NCI-H2171 (cell line): ENCODE measurements at regions not wholly inside any gene's neighbourhood (a gene's known extent, or its start where the extent isn't known, plus 50 kb on each side); places are given as distances from the start of the nearest gene placed in this dataset.

Experiments
- DNase-seq: peaks from one replicate; lab custom pipeline; 2025; lab: John Stamatoyannopoulos, UW

DNA sequence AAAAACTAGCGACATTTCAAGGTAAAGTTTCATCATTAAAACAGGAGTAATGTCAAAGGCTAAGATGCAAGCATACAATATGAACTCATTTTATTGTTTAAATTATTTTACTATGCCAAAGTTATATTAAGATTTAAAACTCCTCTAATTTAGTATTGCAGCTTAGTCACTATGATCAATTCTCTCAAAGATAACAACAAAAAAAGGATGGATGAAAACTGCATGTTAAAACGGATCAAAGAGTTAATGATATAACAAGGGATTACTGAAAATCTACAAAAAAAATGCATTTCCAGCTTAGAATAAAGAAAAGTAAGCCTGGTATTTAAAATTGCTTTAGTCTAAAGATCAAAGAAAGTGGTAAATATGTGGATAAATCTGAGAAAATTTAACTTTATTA, 587.8 kb upstream of the PCDH20 start:
- DNase-seq: no peak

DNA sequence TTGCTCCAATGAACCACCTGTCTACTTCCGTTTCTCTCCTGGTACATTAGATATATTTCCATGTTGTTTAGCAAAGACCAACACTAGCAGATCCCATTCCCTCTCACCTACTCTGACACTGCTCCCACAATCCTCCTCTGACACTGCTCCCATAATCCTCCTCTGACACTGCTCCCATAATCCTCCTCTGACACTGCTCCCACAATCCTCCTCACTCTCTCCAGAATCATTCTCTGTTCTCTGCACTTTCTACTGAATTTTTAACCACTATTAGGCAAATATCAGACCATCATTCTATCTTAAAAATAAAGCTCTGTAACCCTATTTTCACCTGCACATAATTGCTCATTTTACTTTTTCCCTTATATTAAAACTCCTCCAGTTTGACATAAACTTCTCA, 578.5 kb upstream of the PCDH20 start:
- no peak for DNase-seq

DNA sequence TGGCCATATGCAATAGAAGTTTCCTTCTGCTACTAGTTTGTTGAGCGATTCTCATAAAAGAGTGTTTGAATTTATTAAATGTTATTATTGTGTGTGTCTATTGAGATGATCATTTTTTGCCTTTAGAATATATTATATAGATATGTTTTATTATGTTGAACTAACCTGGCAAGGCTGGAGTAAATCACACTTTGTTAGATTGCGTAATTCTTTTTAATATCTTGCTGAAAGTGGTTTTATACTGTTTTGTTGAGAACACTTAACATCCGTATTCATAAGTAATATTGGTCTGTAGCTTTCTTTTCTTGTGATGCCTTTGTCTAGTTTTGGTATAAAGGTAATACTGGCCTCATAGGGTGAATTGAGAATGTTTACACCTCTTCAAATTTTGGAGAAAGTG, 574.3 kb upstream of the PCDH20 start:
- no peak for DNase-seq

DNA sequence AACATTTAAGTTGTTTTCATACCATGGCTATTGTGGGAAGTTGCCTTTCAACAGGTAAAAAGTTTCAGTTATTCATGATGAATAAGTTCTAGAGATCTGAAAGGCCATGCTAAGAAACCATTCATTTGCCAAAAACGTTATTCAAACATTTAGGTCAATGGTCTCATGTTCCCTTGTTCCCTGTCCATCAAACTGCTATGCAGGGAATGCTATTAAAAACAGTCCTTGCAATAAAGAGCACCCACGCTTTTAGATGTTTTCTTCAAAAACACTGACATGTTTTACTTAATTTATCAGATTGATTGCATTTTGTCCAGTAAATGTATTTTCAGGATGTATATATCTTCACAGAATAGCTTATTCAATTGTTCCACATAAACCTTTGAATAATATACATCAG, 573.2 kb upstream of the PCDH20 start:
- no peak for DNase-seq

DNA sequence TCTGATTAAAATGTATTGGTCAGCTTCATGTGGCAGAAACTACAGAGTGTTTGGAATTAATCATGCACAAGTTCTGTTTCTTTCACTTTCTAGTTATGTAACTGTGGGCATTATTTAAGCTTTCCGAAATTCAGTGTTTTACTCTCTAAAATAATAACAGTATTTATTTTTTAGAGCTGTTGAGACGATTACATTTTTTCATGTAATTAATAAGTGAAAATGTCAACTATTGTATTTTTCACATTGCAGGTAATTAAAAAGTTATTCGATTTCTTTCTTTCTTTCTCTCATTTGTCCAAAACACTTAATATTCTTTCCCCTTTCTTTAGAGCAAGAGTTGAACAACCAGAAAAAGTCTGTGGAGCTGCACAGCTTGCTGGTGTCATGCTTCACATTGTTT, 559.4 kb upstream of the PCDH20 start:
- DNase-seq: no peak

DNA sequence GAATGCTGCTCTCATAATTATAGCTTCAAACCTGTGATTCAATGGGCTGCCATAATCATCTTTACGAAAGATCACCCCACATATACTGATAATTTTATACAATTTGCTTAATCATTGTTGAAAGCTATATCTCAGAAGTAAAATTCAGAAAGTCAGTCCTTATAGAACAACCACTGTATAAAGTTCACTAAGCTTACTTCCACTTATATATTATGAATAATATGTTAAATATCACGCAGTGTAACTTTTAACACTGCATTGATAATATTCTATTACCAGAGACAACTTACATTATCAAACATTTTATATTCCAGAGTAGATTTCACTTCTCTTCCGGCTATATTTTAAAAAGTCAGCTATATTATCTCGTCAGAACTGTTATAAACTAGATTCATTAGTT, 550.1 kb upstream of the PCDH20 start:
- no peak for DNase-seq

DNA sequence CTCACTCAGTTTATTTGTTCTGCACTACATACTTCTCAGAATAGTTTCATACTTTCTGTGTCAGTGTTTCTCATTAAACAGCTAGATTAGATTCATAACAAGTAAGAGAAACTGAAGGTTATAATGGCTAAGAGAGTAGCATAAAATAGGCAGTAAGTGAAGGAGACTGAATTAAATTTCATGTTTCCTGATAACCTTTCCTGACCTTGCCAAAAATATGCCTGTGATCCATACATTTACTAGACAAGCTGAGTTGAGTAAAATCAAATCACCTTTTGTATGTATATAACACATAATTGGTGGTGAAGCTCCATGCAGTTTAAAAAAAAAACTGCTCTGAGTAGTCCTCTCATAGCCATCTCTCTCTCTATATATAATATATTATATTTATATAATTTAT, 545.3 kb upstream of the PCDH20 start:
- no peak for DNase-seq

DNA sequence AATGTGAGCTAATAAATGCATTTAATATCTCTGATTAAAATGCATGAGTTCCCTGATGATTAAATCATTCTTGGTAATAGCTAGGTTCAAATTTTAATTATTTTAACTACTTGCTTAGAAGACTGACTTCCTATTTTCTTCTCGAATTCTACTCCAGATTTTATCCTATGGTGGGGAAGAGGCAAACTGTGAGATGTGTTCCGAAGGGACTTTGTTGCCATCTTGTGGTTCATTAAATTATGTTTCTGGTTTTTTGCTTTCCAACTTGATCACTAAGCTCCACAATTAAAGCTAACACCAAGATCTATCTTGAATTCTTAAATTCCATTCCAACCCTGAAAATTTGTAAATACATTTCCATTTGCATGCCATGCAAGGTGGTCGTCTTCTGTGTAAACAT, 538.4 kb upstream of the PCDH20 start:
- DNase-seq: peak; percentile 7

DNA sequence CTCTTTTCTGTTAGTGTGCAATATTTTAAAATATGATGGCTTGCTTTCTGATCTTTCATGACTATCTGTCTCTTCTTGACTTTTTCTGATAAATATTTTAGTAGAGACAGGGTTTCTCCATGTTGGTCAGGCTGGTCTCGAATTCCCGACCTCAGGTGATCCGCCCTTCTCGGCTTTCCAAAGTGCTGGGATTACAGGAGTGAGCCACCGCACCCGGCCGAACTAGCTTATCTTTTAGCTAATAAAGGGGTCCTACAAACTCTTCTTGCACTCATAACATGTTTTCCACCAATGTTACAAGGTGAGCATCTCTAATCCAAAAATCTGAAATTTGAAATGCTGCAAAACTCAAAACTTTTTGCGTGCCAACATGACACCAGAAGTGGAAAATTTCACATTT, 535.2 kb upstream of the PCDH20 start:
- no peak for DNase-seq

DNA sequence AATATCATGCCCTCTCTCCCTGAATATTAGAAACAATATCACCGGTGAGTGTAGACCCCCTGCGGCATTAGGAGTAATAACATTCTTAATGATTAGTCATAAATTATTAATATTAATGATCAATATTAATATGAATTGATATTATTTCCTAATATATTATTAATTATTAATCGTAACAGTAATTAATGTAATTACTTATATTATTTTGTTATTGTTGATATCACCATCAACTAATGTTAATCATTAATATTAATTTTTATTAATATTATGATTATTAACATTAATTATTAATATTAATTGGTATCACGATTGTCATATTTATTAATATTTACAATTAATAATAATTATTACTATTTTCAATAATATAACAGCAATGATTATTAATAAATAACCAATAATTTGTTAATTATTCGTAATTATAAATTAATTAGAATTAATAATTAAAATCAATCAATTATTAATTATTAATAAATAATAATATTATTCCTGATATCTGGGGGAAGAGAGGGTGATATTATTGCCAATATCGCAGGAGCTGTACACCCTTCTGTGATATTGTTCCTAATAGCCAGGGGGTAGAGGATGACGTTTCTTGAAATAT, 528.8 kb upstream of the PCDH20 start:
- DNase-seq: no peak

DNA sequence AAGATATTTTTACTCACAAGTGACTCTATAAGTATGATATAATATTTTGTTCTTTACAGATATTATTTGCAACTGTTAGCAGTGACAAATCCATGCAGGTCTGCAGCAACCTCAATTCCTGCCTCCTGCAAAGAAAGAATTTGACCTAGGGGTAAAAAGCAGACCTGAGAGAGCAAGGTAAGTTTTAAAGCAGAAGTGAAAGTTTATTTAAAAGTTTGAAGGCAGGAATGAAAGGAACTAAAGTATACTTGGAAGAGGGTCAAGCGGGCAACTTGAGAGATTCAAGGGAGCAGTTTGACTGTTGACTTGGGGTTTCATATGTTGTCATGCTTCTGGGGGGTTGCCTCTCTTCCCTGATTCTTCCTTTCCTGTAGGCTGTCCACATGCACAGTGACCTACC, 520.1 kb upstream of the PCDH20 start:
- DNase-seq: no peak

DNA sequence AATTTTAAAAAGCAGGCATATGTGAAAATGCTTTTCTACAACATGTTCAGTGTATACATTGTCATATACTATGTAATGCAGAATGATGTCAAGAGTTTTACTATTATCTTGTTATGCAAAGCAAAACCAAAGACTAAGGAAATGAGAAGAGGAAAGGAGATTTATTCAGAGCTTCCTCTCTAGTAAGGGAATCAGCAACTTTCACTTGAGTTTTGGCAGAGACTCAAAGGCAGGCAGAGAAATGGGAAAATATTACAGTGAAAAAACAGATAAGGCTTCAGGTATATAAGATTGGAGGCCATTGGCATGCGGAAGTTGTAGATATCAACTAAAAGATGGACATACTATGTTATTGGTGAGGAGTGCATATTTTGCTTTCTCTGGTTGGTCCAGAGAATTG, 512.0 kb upstream of the PCDH20 start:
- DNase-seq: no peak

DNA sequence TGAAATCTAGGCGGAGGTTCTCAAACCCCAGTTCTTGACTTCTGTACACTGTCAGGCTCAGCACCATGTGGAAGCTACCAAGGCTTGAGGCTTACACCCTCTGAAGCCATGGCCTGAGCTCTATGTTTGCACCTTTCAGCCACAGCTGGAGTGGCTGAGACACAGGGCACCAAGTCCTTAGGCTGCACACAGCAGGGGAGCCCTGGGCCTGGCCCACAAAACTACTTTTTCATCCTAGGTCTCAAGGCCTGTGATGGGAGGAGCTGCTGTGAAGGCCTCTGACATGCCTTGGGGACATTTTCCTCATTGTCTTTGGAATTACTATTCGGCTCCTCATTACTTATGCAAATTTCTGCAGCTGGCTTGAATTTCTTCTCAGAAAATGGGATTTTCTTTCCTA, 503.2 kb upstream of the PCDH20 start:
- no peak for DNase-seq

DNA sequence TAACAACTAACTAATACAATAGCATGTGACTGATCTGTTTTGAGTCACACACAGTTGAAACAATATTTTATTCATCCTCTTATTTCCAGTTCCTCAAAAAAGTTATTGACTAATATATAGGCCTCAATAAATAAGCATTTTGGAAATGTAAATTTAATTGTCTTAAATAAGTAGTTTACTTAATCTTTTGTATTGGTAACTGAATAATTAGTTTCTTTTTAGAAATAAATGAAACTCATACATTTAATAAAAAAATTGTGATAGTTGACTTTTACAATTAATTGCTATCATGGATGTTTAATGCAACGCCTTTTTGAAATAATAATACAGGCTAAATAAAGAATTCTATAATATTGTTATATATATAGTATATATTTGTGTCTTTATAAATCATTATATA, 500.8 kb upstream of the PCDH20 start:
- DNase-seq: no peak

DNA sequence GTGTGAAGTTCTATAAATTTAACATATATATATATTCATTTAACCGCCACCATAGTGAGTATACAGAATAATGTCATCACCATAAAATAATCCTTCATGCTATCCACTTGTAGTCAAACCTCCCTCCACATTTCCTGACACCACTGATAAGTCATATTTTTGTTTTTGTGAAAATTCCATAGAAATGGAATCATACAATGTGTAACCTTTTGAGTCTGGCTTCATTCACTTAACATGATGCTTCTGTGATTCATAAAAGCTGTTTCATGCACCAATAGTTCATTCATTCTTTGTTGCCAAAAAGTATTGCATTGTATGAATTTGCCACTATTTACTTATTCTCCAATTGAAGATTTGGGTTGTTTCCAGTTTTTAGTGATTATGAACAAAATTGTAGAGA, 497.5 kb upstream of the PCDH20 start:
- DNase-seq: no peak

DNA sequence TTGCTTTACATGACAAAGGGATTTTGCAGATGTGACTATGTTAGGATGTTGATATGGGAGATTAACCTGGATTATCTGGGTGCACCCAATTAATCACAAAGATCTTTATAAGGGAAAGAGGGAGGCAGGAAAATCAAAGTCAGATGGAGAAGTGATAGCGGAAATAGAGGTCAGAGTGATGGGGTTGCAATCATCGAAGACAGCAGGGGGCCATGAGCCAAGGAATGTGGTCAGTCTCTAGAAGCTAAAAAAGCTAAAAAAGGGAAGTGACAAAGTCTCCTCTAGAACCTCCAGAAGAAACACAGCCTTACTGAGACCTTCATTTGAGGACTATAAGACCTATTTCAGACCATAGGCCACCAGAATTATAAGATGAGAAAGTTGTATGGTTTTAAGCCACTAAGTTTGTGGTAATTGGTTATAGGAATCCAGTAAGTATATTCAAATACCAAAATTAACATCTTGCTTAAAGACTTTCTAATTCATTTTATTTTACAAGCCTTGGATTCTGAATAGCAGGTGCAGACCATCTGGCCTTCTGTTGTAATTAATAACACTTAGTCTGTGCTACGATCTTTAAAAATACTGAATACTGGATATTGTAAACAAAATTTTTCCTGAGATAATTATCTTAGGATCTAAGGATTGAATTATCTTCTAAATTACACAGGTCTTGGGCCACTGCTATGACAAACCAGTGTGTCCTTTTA, 493.4 kb upstream of the PCDH20 start:
- DNase-seq: no peak

DNA sequence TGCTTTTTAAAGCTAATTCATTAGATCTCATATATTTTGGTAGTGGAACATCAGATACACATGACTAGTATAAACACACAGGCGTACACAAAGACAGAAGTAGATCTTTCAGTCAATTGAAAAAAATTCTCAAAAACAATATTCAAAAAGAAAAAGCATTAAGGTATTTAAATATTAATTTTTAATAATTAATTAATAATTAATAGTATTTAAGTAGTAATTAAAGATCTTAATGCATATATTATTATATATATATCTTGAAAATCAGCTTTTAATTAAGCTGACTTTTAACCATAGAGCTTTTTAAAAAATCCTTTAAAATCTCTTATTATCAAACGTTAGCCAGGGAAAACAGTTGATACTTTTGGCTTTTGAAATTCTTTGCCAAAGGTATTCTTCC, 489.4 kb upstream of the PCDH20 start:
- DNase-seq: no peak

DNA sequence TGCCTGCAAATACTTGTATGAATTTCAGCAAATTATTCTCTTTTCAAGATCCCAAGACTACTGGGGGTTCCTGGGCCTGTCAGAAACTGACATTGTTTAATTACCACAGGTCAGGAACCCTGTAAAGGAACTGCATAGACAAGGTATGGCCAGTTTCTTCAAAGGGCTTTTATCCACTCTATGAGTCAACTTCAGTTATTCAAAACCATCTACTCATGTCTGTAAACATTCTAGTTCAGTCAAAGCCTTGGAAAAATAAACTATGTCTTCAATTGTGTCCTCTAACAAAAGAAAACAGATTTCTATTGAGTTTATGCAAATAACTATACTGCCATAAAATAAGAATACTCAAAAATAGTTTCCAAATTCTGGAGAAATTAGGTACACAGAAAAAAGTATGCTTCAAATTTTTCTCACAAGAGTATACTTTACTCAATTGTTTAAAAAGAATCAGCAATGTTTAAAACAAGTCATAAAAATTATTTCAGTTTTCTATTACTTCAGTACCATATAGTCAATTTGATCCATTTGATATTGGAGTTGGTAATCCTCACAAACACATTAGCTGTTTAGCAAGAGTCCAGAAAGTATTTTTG, 486.4 kb upstream of the PCDH20 start:
- no peak for DNase-seq

DNA sequence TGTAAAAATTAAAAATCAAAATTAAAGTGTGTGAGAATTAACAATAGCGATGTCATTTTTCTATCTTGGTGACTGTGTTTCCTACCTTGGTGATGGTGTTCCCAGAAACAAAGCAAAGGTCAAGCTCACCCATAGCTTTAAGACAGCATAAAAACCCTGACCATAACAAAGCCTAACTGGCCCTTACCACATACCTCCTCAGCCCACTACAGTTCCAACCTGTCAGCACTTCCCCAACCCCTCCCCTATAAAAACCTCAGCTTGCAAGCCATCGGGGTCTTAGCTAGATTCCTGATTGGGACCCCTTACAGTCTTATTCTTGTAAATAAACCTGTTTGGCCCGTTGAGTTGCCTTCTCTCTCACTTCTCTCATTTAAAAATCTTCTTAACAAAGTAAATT, 484.4 kb upstream of the PCDH20 start:
- DNase-seq: no peak

DNA sequence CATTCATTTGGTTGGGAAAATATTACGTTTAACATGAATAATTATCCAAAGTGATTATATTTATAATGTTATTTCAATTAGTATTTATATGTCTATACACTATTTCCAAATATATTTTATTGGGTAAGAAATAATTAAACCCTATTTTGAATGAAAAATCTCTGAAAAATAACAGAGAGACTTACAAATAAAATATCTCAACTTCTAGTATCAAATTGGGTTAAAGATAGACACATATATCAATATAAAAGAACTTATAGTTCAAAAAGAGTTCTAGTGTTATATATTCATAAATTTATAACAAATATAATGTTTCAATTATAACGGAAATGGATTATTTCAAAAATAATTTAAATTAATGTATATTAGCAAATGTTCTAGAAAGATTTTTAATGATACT, 482.6 kb upstream of the PCDH20 start:
- DNase-seq: no peak

DNA sequence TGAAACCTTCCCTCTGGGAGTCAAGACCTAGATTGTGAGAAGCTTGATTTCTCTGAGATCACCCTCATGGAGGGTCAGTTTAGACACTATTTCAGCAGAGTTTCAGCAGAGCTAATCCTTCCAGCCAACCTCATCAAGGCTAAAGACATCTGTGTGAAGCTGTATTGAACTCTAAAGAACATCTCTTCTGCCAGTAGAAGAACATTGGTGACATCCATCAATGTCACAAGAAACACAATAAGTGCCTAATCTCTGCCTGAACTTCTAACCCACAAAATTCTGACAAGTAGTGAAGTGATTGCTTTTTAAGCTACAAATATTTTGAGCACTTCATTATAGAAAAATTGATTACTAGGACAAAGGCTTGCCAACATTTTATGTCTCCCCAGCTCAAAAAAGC, 475.8 kb upstream of the PCDH20 start:
- DNase-seq: no peak

DNA sequence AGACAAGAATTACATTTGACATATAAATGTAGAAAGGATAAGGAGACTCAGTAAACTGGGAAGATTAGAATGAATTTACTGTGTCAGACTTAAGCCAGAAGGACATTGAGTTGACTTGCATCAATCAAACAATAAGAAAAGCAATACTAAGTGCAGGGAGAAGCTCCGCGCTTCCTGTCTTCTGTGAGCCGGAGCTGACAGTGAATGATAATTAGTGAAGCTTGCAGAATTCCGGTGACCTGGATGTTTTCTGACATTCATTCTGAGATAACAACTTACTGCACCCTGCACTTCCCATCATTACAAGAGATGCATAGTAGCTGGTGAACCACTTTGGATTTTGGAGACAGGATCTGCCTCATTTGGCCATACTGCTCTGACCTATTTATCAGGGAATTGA, 469.2 kb upstream of the PCDH20 start:
- DNase-seq: no peak

DNA sequence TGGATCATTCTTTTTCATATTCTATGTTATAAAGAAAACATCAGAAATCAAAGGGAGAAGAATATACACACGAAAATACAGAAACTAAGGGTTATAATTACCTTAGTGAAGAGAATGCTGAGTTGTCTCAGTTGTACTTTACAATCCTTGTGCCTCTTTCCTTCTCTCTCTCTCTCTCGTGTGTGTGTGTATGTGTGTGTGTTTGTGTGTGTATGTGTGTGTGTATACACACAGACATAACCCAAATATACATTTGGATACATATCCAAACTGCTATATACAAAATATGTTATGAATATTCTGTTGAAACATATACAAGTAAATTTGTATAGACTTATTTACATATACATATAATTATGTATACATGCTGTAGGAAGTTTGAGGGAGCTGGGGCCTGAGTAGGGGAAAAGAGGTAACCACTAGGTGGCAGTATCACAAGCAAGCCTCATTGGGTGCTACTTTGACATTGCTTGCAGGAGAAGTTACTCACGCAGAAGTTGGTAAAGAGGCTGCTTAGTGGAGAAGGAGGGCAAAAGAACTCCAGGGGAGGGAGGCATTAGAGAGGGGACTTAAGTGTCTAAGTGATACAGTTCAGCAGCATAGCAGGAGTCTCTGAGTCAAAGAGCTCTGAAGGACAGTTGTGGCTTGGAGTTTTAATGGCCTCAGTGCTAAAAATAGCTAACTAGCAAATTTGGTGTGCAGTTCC, 465.1 kb upstream of the PCDH20 start:
- no peak for DNase-seq
